GM18870 (cell line): ENCODE measurements at regions not wholly inside any gene's neighbourhood (a gene's known extent, or its start where the extent isn't known, plus 50 kb on each side); places are given as distances from the start of the nearest gene placed in this dataset.
"Not testable (repeated sequence)": the region's sequence is repeated elsewhere in the genome, so short reads cannot be mapped to it uniquely, and the experiment has no call there.

ENCODE experiments used
- ATAC-seq: cut with Tn5 transposase; IDR thresholded peaks from one replicate; pipeline ENCODE4 v1.9.1; 2021; ENCODE audit warnings: moderate library complexity; ENCODE audit not compliant: unreplicated experiment

DNA sequence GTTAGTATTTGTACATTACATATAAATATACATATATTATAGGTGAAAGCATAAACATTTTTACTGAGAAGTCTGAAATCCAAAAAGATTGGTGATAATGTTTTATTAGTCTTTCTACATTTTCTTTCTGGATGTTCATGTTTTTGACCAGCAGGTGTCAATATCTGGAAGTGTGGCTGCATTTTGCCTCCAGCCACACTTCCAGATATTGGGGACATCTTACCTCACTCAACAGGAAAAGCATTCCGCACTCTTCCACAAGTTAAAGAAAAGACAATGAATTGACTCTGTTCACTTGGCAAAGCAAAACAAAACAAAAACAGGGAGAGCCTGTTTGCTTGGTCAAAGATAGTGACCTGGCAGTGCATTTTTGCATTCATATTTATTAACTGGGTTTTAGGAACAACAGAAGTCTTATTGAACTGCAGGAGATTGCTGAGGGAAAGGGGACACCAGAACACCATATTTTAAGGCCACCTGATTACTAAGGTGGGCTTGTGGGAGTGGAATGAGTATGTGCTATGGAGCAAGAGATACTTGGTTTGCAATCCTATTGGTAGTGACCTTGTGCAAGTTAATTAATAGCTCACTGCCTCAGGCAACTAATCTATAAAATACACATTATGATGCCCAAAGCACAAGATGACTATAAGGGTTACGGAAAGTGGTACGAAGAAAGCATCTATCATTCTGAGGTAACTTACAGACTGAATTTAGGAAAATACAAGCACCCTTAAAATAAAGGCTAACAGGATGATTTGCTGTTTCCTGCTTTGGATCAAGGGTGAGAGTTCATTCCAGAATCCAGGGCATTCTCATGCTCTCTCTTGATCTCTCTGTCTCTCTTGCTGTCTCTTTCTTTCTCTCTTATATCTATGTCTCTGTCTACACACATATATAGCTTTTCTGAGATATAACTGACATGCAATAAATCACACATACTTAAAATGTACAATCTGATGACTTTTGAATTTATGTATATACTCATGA, 389.9 kb upstream of the EMCN start:
- ATAC-seq, result no peak

DNA sequence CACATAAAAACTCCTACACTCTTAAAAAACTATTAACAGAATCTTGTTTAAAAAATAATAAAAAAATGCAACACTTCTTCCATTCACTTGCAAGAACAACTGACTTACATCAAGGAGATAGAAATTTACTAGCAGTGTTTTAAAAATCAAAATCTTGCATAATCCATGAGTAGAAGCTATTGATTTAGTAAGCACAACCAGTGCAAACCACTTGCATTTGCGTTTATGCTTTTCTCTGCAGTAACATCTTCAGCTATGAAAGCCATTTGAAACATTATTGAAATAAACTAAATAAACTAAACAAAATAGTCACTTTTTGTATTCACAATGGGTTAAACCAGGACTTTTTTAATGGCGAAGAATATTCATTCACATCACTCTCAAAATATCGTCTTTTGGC, 389.2 kb upstream of the EMCN start:
- no peak for ATAC-seq

DNA sequence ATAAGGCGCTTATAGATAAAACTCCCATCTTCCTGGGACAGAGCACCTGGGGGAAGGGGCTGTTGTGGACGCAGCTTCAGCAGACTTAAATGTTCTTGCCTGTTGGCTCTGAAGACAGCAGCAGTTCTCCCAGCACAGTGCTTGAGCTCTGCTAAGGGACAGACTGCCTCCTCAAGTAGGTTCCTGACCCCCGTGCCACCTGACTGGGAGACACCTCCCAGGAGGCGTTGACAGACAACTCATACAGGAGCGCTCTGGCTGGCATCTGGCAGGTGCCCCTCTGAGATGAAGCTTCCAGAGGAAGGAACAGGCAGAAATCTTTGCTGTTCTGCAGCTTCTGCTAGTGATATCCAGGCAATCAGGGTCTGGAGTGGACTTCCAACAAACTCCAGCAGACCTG, 383.1 kb upstream of the EMCN start:
- ATAC-seq, result not testable (repeated sequence)

DNA sequence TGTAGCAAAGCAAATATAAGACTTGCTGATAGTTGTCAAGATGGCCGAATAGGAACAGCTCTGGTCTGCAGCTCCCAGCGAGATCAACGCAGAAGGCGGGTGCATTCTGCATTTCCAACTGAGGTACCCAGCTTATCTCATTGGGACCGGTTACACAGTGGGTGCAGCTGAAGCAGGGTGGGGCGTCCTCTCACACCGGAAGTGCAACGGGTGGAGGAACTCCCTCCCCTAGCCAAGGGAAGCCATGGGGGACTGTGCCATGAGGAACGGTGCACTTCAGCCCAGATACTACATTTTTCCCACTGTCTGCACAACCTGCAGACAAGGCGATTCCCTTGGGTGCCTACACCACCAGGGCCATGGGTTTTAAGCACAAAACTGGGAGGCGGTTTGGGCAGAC, 382.3 kb upstream of the EMCN start:
- ATAC-seq, result no peak

DNA sequence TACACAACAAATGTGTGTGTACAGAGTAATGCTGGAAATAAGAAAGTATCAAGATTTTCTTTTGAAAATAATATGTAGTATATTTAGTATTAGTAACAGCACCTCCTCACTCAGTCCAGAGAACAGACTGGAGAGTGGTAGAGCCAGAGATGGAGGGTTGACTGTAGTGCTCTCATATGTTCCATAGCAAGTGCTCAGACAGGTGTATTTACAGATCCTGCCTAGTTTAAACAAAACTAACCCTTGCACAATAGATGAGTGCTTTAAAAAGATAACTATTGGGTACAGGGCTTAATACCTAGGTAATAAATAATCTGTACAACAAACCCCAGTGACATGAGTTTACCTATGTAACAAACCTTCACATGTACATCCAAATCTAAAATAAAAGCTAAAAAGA, 381.0 kb upstream of the EMCN start:
- ATAC-seq, result no peak

DNA sequence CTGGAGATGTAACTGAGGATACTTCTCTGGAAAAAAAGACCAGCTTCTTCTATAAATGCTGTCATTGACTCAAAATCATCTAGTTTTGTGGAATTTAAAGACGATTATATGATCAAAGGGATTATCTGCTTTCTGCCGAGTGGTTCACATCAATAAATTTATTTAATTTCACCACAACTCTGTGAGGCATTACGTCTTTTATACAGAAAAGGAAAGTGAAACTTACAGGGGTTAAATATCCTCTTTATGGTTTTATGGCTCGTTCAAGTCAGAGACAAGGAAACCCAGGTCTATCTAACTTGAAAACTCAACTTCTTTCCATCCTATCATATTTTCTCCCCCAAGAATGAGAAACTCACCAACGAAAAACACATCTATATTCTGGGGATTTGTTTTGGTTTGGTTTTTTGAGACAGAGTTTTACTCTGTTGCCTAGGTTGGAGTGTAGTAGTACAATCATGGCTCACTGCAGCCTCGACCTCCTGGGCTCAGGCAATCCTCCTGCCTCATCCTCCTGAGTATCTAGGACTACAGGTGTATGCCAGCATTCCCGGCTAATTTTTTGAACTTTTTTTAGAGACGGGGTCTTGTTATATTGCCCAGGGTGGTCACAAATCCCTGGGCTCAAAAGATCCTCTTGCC, 377.9 kb upstream of the EMCN start:
- ATAC-seq, result peak; percentile 98

DNA sequence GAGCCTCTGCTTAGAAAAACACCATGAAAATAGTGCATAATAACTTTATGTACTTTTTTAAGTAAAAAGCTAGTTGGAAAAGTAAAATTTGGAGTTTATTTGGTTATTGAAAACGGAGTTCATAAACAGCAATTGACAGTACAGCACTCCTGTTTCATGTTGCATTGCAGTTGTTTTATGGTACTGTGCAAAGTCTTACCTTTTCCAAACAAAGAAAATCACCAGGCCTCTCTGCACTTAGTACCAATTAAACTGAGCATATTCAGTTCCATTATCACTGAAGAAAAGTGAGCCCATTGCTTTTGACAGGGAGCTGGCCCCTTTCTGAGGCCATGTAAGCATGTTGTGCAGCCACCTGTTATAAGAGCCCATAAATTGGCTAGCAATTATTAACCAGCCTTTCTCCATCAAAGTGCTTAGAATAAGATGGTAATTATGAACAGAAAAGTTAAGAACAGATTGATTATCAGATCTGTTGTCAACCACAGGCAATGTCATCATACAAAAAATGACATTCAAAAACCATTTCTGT, 376.6 kb upstream of the EMCN start:
- no peak for ATAC-seq

DNA sequence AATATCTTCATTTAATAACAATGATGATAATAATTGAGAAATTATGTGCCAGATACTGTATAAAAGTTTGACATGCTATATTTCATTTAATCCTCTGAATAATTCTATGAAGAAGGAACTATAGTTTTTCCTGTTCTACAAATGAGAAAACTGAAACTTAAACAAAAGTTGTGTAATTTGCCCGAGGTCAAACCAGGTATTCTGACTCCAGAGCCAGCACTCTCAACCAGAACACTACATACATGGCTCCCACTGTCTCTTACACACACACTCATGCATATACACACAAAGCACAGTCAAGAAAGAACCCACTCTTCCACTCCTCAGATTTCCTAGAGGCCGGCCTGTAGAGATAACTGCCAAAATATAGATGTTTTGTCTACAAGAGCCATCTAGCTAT, 374.0 kb upstream of the EMCN start:
- ATAC-seq, result no peak

DNA sequence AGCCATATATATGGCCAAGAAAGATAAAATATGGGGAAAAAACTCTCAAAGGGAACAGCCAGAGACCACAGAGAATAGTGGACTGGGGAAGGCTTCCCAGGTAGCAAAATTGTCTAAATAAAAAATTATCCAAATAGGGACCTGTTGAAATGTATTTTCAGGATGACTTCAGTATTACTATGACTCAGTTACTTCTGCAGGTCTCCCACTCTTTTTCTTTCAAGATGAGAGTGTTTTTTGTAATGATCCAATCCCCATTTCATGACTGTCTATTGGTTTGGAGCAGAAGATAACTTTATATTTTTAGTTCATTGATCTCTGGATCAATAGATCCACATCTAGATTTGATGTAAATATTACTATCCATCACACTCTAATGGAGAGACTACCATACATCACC, 372.1 kb upstream of the EMCN start:
- no peak for ATAC-seq

DNA sequence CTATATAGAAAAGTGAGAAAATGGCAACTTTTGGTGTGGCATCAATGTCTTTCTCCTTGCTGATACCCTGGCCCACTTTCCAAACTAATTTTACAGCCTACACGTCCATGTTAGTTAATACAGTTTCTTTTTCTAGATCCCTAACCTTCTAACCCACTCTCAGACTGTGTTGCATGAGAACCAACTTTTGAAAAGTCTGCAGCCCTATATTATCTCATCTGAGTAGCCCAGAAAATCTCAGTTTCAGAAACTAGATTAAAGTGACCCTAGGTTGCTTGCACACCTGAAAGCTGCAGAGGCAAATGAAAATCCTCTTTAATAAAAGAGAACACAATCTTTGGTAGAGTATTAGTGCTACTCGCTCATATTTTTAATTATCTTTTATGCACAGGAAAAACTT, 371.6 kb upstream of the EMCN start:
- ATAC-seq, result peak; percentile 64

DNA sequence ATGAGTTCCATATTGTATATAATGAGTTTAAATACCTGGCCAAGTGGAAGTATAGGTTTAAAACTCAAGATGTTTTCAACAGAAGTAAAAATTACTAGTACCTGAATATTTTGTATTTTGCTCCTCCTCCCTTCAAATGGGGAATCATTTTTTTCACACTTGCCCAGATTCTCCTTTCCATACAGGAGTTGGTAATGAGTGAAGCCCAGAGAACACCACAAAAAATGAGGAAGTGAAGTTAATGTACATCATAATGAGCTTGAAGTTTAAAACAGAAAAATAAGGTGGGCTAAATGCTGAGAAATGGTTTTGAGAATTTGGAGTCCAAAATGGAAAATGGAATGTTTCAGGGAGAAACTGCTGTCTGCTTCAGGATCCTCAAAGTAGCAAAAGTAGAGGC, 364.8 kb upstream of the EMCN start:
- ATAC-seq, result no peak

DNA sequence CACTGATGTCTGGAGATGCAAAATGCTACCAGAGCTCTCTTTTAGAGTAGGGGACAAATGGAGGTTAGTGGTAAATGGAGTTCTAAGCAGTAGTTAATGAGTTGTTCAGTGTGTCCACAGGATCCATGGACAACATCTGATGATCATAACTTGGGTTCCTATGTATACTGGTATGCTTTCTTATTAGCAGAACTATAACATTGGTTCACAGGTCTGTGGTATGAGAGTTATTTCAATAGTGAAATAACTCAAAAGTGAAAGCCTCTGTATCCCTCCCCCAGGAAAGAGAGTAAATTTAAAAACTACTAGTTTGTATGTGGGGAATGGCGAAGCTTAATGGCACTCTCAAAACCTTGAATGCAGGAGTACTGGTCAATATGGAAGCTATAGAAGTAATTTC, 363.5 kb upstream of the EMCN start:
- peak; percentile 55 for ATAC-seq

DNA sequence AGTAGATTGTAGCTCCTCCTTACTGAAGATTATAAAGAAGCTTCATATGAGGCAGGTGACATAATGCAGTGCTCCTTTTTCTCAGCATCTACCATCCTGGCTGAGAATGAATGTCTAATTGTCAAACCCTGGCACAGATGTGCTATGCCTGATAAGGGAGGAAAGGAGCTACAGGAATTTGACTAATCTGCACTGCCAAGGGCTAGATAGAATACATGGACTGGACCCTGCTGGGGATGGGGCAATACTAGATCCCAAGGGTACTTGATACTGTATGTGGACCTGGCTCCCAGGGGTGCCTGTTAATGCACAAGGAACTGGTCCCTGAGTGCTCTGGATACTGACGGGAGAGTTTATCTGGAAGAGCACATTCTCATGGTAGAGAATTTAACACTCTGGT, 362.2 kb upstream of the EMCN start:
- ATAC-seq, result no peak

DNA sequence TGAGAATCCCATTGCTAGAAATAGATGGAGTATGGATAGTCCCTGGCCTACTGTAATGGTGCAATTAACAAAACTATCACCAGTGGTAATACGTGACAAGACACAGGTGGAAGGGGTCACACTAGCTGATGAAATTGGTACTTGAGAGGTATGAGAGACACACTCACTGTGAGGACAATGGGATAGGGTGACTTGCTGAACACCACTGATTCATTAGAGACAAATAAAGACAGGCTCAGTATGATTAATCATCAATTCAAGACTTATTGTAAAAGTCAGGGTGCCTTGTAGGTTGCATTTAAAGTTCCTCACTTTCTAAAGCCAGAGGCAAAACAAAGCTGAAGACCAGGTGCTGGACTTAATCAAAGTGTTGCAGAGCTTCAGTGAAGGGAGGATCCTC, 361.6 kb upstream of the EMCN start:
- no peak for ATAC-seq

DNA sequence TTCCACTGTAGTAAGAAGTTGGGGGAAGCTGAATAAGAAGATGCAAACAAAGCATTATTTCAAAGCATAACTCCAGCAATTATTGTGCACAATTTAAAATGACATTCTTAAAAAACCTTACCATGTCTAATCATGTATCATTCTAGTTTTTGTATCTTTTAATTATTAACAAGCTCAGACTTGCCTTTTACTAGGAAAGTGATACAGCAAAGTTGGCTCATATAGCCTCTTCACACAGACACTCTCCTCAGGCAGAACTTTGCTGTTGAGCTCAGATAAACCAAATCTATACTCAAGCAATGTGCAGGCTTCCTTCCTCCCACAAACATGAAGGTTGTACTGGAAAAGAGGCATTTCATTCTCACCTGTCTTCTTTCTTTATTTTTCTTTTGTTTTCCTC, 358.7 kb upstream of the EMCN start:
- no peak for ATAC-seq

DNA sequence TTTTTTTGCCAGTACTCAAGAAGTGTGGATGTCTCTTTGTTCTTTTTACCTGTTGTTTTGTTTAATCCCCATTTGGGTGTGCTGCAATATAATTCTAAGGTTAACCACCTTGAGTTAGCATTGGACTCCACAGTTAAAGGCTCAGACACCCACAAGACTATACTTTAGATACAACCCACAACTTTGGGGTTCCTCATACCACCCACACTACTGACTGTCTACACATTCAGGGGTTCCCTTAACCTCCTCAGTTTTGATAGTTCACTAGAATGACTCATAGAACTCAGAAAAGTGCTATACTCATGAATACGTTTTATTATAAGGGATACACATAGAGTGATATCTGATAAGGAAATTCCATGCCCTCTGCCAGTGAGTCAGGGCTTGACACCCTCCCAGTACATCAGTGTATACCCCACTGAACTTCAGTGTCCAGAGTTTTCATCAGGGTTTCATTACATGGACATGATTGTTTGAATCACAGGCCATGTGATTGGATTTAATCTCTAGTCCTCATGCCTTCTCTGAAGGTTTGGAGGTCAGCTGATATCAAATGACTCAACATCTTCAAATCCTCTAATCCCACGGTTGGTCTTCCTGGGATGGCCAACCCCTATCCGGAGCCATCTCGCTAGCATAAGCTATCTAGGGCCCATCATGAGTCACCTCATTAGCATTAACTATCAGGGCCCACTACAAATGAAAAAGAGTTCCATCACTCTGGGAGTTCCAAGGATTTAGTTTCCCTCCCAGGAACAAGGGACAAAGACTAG, 357.7 kb upstream of the EMCN start:
- no peak for ATAC-seq

DNA sequence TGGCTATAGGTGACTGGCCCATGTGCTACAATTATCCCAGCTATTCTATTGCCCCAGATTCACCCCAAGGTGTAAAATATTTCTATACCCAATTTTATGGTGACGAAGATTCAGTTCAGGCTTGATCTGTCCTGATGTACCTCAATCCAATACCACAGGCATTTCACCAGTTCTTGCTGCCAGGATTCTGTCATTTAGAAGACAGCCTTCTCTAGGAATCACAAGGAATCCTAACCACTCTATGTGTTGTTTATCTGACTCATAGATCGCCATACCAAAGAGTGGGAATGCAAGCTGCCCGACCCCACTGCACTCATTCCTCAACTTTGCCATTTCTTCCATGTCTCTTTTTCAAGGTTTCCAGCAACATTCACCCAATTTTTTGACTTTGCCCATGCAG, 355.0 kb upstream of the EMCN start:
- ATAC-seq, result no peak

DNA sequence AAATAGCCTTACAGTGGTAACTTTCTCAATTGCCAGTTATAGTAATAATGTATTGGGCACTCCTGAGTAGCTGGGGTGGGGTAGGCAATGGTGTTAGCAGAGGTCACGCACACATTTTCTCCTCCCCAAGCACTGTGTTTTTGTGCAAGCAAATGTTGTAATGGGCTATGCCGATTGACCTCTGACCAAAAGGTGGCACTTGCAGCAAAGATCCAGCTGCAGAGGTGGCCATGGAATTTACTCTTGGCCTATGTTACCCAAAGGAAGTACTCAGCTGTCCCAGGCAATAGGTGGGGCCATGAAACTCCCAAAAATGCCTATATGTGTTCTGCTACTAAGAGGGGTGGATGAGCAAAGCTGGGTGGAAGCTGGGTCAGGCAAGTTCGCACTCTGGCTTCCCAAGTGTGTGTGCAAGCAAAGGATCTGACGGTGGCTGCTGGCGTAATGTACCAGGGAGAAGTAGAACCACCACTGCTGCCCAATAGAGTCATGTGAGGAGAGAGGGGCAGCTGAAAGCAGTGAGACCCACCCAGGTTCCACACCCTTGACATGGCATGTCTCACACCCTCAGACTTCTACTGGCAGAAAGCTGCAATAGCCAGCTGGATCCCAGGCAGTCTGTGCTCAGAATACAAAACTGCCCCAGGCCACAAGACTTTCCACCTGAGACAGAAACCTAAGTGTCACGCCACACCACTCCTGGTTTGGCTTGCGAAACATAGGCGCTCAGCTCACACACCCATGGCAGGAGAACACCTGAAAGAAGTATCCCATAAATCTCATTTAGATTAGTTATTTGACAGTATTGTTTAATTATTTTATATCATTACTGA, 353.3 kb upstream of the EMCN start:
- no peak for ATAC-seq

DNA sequence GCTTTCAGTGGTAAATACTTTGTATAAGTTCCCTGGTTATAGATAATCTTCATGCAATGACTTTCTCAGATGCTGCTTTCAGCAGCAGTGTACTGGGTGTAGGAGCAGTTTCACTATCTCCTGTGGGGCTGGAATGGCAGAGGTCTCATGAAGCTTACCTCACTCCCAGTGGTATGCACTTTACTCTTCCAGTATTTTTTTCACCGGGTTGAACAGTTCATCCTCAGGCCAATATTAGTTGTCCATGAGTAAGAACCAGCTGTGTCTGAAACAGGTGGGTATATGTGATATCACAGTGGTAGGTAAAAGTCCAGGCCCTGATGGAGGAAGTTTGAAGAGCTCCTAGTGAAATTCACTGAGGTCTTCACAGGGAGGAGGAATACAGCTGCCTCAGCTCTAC, 351.5 kb upstream of the EMCN start:
- ATAC-seq, result no peak

DNA sequence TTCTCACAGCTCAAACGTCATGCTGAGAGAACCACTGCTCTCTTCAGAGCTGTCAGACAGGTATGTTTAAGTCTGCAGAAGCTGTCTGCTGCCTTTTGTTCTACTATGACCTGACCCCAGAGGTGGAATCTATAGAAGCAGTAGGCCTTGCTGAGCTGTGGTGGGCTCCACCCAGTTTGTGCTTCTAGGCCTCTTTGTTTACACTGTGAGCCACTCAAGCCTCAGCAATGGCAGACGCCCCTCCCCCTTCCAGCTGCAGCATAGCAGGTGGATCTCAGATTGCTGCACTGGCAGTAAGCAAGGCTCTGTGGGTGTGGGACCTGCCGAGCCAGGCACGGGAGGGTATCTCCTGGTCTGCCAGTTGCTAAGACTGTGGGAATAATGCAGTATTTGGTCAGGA, 350.5 kb upstream of the EMCN start:
- ATAC-seq, result not testable (repeated sequence)

DNA sequence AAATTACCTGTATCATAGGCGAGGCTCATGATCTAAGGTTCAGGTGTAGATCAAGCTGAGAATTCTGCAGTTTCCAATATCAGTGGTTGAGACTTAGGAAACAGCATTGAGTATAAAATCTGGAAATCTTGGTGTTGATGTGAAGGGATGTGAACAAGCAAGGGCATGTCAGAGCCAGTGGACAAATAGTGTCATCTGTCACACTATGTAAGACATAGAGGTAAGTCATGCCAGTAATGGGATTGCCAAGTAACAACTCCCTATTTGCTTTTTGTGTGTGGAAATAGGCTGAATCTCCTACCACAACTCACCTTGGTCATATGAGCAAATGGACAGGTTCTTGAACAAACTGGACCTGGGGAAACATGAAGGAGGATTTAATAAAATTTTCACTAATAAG, 334.5 kb upstream of the EMCN start:
- no peak for ATAC-seq
